Spleen (tissue), 7 donors: ENCODE measurements at regions not wholly inside any gene's neighbourhood (a gene's known extent, or its start where the extent isn't known, plus 50 kb on each side); places are given as distances from the start of the nearest gene placed in this dataset.

Experiments
- POLR2A ChIP-seq, 3 donors: fragments of 450-650 bp; IDR thresholded peaks; one replicate each; pipeline ENCODE4 v1.5.1; 2017; ENCODE audit warnings: antibody characterized with exemption in 3 of 3, mild to moderate bottlenecking in 1 of 3
- POLR2AphosphoS5 ChIP-seq, 3 donors: sonication (generic); formaldehyde crosslinking; IDR thresholded peaks; one replicate each; pipeline ENCODE4 v1.5.1; 2017; ENCODE audit warnings: antibody characterized with exemption in 3 of 3
- TF ChIP-seq, protein P1 (sequence below), 11 experiments: fragments of 200-600 bp in 7 of 11; fragments of 450-650 bp in 4 of 11; sonication (generic) in 4 of 11; IDR thresholded peaks in 8 of 11; conservative IDR thresholded peaks in 3 of 11; 1 replicate in 7 of 11; 2 replicates in 4 of 11; pipeline versions ENCODE4 v1.4.0 to v1.8.0; 2016 to 2021; ENCODE audit warnings: antibody characterized with exemption in 11 of 11, inconsistent platforms in 4 of 11, mild to moderate bottlenecking in 1 of 11
- donor health status: DM: no; HTN: no; CAD: no; lungs with moderate emphysema.
- donor health status: DM: no; HTN: no; CAD: no.
- donor health status: DM: no; HTN: no; CAD: no.

GRCh38 chr3:103271575-103271974 is 836.8 kb downstream of the ZPLD1 start:
- TF ChIP-seq, protein P1, sequence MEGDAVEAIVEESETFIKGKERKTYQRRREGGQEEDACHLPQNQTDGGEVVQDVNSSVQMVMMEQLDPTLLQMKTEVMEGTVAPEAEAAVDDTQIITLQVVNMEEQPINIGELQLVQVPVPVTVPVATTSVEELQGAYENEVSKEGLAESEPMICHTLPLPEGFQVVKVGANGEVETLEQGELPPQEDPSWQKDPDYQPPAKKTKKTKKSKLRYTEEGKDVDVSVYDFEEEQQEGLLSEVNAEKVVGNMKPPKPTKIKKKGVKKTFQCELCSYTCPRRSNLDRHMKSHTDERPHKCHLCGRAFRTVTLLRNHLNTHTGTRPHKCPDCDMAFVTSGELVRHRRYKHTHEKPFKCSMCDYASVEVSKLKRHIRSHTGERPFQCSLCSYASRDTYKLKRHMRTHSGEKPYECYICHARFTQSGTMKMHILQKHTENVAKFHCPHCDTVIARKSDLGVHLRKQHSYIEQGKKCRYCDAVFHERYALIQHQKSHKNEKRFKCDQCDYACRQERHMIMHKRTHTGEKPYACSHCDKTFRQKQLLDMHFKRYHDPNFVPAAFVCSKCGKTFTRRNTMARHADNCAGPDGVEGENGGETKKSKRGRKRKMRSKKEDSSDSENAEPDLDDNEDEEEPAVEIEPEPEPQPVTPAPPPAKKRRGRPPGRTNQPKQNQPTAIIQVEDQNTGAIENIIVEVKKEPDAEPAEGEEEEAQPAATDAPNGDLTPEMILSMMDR (IDR thresholded peaks at IDR 0.05 in 8 of 11, conservative IDR thresholded peaks at IDR 0.05 in 3 of 11): no peak
- no peak for TF ChIP-seq POLR2AphosphoS5 (IDR thresholded peaks at IDR 0.05)
- no peak for TF ChIP-seq POLR2A (IDR thresholded peaks at IDR 0.05)
